ENCODE measurements at regions not wholly inside any gene's neighbourhood (a gene's known extent, or its start where the extent isn't known, plus 50 kb on each side); places are given as distances from the start of the nearest gene placed in this dataset.

GRCh38 chr13:22405891-22406290 lies 735.0 kb downstream of the FGF9 start:
- Histone ChIP-seq H3K9ac (ENCODE audit: low read length) (no peak overlapping the region), H4K20me1 (ENCODE audit: insufficient read depth, low read length) (no peaks in the 10 kb centered on the region), H3K4me1 (ENCODE audit: insufficient read depth, low read length) (no peaks in the 10 kb centered on the region), H2AFZ (ENCODE audit: low read depth, low read length) (no peak overlapping the region), H3K36me3 (ENCODE audit: insufficient read depth, low read length) (no peaks in the 10 kb centered on the region), H3K27me3 (ENCODE audit: insufficient read depth, low read length) (no peaks in the 10 kb centered on the region), H3K79me2 (ENCODE audit: insufficient read depth, low read length) (no peaks in the 10 kb centered on the region), H3K27ac (ENCODE audit: low read depth, low read length) (no peak overlapping the region), H3K4me2 (ENCODE audit: low read length) (no peak overlapping the region), H3K9me3 (ENCODE audit: insufficient read depth, low read depth, low read length) (peaks cover under 1% of the 10 kb centered on the region), H3K4me3 (ENCODE audit: insufficient read depth, low read depth, low read length) (no peak overlapping the region)
- H3K36me3 Mint-ChIP-seq (ENCODE audit: low read depth, unreplicated experiment), result no peaks in the 10 kb centered on the region
- H3K9me3 Mint-ChIP-seq (ENCODE audit: unreplicated experiment), result no peaks in the 10 kb centered on the region
- peaks cover 5% of the 10 kb centered on the region for H3K4me1 Mint-ChIP-seq (ENCODE audit: low read depth, unreplicated experiment)
- no peak overlapping the region for H3K4me3 Mint-ChIP-seq (ENCODE audit: unreplicated experiment)
- FAIRE-seq, result no peak
- H3K27me3 Mint-ChIP-seq (ENCODE audit: low read depth, unreplicated experiment), result no peaks in the 10 kb centered on the region
- DNase-seq (ENCODE audit: low read depth), result no peak
- no peak for TF ChIP-seq EZH2 (IDR thresholded peaks at IDR 0.05; ENCODE audit: insufficient read depth, low read length)
- no peak for TF ChIP-seq CTCF (IDR thresholded peaks at IDR 0.05; ENCODE audit: insufficient read depth, low read depth, low read length)
- no peak overlapping the region for H3K27ac Mint-ChIP-seq (ENCODE audit: unreplicated experiment)

GRCh38 chr13:22412452-22412851 lies 741.6 kb downstream of the FGF9 start:
- Mint-ChIP-seq H3K9me3 (ENCODE audit: unreplicated experiment) (peaks cover 3% of the 10 kb centered on the region), H3K27me3 (ENCODE audit: low read depth, unreplicated experiment) (no peaks in the 10 kb centered on the region)
- FAIRE-seq, result no peak

More at GRCh38 chr13:22412452-22412851, 741.6 kb downstream of the FGF9 start:
- no peak overlapping the region for H3K27ac ChIP-seq (ENCODE audit: low read depth, low read length)
- no peaks in the 10 kb centered on the region for H4K20me1 ChIP-seq (ENCODE audit: insufficient read depth, low read length)
- H2AFZ ChIP-seq (ENCODE audit: low read depth, low read length), result no peak overlapping the region
- no peaks in the 10 kb centered on the region for H3K27me3 ChIP-seq (ENCODE audit: insufficient read depth, low read length)
- DNase-seq (ENCODE audit: low read depth), result no peak
- no peaks in the 10 kb centered on the region for H3K4me1 Mint-ChIP-seq (ENCODE audit: low read depth, unreplicated experiment)
- no peak overlapping the region for H3K4me2 ChIP-seq (ENCODE audit: low read length)
- no peaks in the 10 kb centered on the region for H3K4me1 ChIP-seq (ENCODE audit: insufficient read depth, low read length)
- peaks cover 2% of the 10 kb centered on the region for H3K9me3 ChIP-seq (ENCODE audit: insufficient read depth, low read depth, low read length)
- H3K36me3 ChIP-seq (ENCODE audit: insufficient read depth, low read length), result no peaks in the 10 kb centered on the region
- H3K4me3 Mint-ChIP-seq (ENCODE audit: unreplicated experiment), result no peak overlapping the region
- no peak overlapping the region for H3K4me3 ChIP-seq (ENCODE audit: insufficient read depth, low read depth, low read length)
- H3K79me2 ChIP-seq (ENCODE audit: insufficient read depth, low read length), result no peaks in the 10 kb centered on the region
- no peak overlapping the region for H3K27ac Mint-ChIP-seq (ENCODE audit: unreplicated experiment)
- H3K36me3 Mint-ChIP-seq (ENCODE audit: low read depth, unreplicated experiment), result no peaks in the 10 kb centered on the region
- H3K9ac ChIP-seq (ENCODE audit: low read length), result no peak overlapping the region
- TF ChIP-seq EZH2 (IDR thresholded peaks at IDR 0.05; ENCODE audit: insufficient read depth, low read length) (no peak), CTCF (IDR thresholded peaks at IDR 0.05; ENCODE audit: insufficient read depth, low read depth, low read length) (no peak)
